ENCODE measurements at regions not wholly inside any gene's neighbourhood (a gene's known extent, or its start where the extent isn't known, plus 50 kb on each side); places are given as distances from the start of the nearest gene placed in this dataset.

GRCh38 chr5:106205916-106206571 is 1464.7 kb downstream of the EFNA5 start:
- Histone ChIP-seq H3K4me1 (no peaks in the 10 kb centered on the region), H3K9me3 (no peaks in the 10 kb centered on the region), H3K27me3 (no peaks in the 10 kb centered on the region), H3K36me3 (no peaks in the 10 kb centered on the region), H3K27ac (no peak overlapping the region), H3K4me3 (no peak overlapping the region)
- no peak for DNase-seq
- no peak for TF ChIP-seq CTCF (IDR thresholded peaks at IDR 0.05)
- intact Hi-C loops (cut with DNase I; ENCODE audit: low total_unique reads) = no loop called here

GRCh38 chr5:106202035-106202434 is 1468.7 kb downstream of the EFNA5 start:
- Histone ChIP-seq H3K27ac (no peak overlapping the region), H3K9me3 (no peaks in the 10 kb centered on the region), H3K4me3 (no peak overlapping the region), H3K4me1 (no peaks in the 10 kb centered on the region), H3K27me3 (no peaks in the 10 kb centered on the region), H3K36me3 (no peaks in the 10 kb centered on the region)
- no peak for TF ChIP-seq CTCF (IDR thresholded peaks at IDR 0.05)
- no peak for DNase-seq
- intact Hi-C loops (cut with DNase I; ENCODE audit: low total_unique reads) = no loop called here

GRCh38 chr5:106200971-106201370 is 1469.8 kb downstream of the EFNA5 start:
- intact Hi-C loops (cut with DNase I; ENCODE audit: low total_unique reads) = no loop called here
- no peak for DNase-seq
- H3K27ac ChIP-seq = no peak overlapping the region
- no peak for TF ChIP-seq CTCF (IDR thresholded peaks at IDR 0.05)
- H3K9me3 ChIP-seq = no peaks in the 10 kb centered on the region
- H3K4me3 ChIP-seq = no peak overlapping the region
- no peaks in the 10 kb centered on the region for H3K4me1 ChIP-seq
- H3K36me3 ChIP-seq = no peaks in the 10 kb centered on the region
- H3K27me3 ChIP-seq = no peaks in the 10 kb centered on the region

DNA sequence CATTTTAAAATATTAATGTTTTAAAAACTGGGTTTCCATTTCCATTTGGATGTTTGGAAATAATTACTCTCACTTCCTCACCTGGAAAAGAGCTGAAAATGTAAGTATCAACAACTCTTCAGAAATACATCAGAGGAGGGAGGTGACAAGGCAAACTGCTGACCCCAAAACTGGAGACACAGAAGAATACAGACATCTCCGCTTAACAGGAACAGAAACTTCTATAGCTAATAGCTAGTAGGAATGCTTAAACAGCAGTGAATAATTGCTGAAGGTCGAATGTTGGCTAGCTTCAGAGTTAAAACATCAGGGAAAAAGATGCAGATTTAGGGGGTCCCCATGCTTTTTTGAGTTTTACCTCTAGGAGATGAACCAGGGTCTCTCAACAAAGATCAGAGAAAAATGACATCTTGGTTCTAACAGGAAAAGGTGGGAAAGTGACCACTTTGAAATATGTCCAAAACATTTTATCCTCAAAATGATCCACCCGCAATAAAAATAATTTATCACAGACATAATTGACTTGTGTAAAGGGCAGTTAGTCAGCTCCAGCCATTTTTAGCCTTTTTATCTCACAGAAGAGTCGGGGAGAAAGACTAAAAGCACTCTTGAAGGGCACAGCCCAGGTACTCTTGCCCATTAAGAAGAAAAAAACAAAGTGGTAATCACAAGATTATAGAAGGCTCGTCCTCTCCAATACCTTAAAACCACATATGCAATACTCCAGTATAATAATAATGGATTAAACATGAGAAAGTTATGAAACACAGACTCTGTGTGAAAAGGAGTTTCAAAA is 1474.9 kb downstream of the EFNA5 start:
- no peaks in the 10 kb centered on the region for H3K4me1 ChIP-seq
- no peaks in the 10 kb centered on the region for H3K9me3 ChIP-seq
- no peak overlapping the region for H3K4me3 ChIP-seq
- TF ChIP-seq CTCF (IDR thresholded peaks at IDR 0.05) = no peak
- H3K36me3 ChIP-seq = no peaks in the 10 kb centered on the region
- H3K27ac ChIP-seq = no peak overlapping the region
- no peaks in the 10 kb centered on the region for H3K27me3 ChIP-seq
- no peak for DNase-seq
- intact Hi-C loops (cut with DNase I; ENCODE audit: low total_unique reads) = no loop called here

DNA sequence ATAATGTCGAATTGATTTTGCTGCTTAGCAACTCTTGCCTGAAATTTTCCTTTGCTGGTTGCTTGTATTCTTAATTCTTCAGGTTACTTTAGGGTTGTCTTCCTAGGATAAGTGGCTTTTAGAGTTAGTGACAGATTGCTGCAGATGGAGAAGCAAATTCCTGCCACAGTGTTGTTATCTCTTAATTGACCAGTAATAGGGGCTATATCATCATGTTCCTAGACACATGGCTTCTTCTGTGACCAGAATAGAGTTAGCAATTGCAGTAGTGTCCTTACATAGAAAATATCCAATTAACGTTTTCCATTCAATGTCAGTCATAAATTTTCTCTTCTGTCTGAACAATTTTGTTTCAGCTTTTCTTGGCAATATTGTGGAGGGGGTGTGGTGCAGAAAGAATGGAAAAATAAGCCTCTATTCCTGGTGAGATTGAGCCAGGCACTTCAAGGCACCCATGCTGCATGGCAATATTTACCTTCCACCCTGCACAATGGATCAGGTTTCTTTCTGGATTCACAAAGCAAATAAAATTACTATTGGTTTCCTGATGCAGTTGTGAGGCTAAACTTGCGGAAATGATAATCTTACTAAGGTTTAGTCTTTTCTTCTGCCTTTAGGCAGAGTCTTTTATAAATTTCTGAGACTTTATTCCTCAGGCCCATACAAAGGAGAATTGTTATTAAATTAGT is 1481.5 kb downstream of the EFNA5 start:
- H3K4me3 ChIP-seq = no peak overlapping the region
- H3K27me3 ChIP-seq = no peaks in the 10 kb centered on the region
- no peaks in the 10 kb centered on the region for H3K9me3 ChIP-seq
- DNase-seq = no peak
- intact Hi-C loops (cut with DNase I; ENCODE audit: low total_unique reads) = no loop called here
- no peak overlapping the region for H3K27ac ChIP-seq
- no peaks in the 10 kb centered on the region for H3K36me3 ChIP-seq
- no peak for TF ChIP-seq CTCF (IDR thresholded peaks at IDR 0.05)
- H3K4me1 ChIP-seq = peaks cover 0 to 5% (median 0%) of the 10 kb centered on the region in 4 donors
